GM19372 (cell line): ENCODE measurements at regions not wholly inside any gene's neighbourhood (a gene's known extent, or its start where the extent isn't known, plus 50 kb on each side); places are given as distances from the start of the nearest gene placed in this dataset.

Source experiments
- ATAC-seq: cut with Tn5 transposase; IDR thresholded peaks from one replicate; pipeline ENCODE4 v1.9.1; 2021; ENCODE audit warnings: mild to moderate bottlenecking, low read depth, moderate library complexity; ENCODE audit not compliant: unreplicated experiment

DNA sequence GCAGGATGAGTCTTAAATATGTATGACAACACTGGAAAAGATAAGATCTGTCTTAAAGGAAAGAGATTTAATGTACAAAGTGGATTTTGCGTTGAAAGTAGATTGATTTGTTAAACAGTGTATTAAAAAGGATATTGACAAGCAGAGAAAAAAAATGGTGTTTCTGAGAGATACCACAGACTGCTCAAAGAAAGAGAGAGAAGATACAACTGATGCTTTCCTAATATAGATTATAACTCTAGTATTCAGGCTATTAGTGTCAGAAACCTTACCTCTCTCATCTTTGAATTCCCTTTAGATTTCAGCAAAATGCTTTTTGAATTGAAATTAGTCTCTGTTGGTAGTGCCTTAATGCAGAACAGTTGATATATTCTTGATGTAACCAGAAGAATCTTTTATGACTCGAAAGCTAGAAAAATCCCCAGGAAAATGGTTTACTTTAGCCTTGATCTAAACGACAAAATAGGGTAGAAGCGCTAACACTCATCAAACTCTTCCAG, 550.7 kb downstream of the INHBA start:
- ATAC-seq: no peak

DNA sequence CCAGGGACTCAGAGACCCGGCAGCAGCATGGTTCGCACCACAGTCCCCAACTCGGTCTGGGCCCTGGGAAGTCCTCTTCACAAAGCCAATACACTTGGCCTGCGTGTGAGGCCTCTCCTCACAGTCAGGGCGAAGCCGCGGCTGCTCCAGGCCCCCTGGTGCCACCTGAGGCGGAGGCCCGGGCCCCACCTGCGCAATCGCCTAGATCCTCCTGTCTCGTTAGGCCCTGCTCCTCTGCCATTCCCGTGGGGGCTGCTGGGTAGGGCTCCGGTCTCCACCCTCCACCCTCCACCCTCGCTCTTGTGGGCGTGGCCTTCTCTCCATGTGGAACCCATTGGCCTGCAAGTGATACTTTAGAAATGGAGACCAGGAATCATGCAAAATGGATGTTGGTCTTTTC, 553.3 kb downstream of the INHBA start:
- no peak for ATAC-seq

DNA sequence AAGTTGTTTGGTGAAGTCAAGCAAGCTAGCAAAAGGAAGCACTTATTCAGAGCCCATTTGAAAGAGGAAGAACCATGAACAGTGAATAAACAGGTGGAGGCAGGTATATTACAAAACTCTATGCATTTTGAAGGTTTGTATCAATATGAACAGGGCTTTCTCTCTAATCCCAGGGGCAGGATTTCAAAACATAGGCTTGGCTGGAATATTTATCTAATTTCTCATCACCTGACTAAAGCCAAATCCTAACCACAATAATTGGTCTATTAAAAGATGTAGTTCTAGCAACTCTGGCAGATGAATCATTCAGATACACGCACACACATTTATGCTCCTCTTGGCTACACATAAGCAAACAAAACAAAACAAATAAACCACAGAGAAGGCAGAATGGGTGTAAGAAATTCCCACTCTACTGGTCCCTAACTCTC, 554.4 kb downstream of the INHBA start:
- ATAC-seq: no peak

- ATAC-seq: no peak
Measured at GRCh38 chr7:41147606-41148485, 555.0 kb downstream of the INHBA start.

- ATAC-seq: no peak
Measured at GRCh38 chr7:41146429-41146828, 556.5 kb downstream of the INHBA start.

GRCh38 chr7:41145656-41146055, 557.2 kb downstream of the INHBA start:
- no peak for ATAC-seq

GRCh38 chr7:41142904-41143473, 559.9 kb downstream of the INHBA start:
- no peak for ATAC-seq

DNA sequence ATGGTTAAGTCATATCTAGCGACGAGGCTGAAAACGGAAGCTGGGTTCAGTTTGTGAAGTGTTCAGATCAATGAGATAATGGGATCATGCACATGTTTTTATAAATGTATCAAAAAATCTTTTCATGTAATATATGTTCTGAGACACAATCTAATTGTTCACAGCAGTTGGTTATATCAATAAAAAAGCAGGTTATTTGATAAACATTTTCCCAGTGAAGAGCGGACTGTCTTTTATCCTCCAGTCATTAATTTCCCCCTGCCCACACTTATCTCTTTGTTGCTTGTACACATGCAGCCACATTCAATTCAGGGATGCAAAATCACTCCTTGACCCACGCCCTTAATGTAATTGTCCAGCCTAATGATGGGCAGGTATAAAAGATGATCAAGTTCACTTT, 563.1 kb downstream of the INHBA start:
- ATAC-seq: no peak

- ATAC-seq: no peak
Measured at GRCh38 chr7:41136551-41136950, 566.3 kb downstream of the INHBA start.

GRCh38 chr7:41135511-41135910, 567.4 kb downstream of the INHBA start:
- no peak for ATAC-seq

- peak; percentile 92 for ATAC-seq
Measured at GRCh38 chr7:41134300-41135255, 568.3 kb downstream of the INHBA start.

DNA sequence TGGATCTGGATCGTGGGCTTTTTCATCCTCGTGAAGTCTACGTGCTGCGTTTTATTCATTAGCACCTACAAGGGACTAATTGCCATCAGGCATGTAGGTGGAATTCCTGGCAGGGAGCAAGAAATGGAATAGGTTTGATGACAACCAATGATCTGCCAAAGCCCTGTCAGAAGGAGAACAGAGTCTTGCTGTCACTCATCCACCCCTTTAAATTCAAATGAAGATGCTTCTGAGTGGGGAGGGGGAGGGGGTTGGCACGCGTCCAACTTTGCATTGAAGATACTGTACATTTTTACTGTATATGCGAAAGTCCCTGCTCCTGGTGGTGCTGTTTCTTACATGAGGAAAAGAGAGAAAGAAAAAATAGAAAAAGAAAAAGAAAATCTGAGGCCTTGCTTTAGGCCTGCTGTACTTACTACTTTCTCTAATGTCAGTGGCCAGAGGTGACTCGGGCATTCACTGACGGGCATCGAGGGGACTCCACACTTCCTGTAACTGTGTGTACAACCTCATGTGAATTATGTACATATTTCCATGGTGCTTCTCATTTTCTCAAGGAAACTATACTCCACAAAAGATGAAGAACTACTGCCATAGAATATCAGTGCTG, 569.1 kb downstream of the INHBA start:
- peak; percentile 45 for ATAC-seq

DNA sequence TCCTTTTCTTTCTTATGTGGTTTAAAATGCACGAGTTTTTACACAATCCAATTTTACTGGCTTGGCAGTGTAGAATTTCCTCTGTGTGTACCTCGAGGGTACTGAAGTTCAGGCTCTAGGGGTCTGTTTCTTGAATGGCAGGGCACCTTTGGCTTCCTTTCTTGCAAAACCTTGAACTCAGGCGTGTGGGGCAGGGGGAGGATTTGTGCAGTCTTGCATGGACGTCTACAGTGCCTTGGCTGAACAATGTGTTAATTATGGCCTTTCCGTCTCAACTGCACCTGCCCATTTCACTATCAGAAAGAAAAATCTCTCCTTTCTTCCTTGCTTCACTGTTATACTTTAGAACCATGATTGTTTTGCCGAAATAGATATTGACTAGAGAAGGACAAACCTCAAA, 570.9 kb downstream of the INHBA start:
- ATAC-seq: no peak

GRCh38 chr7:41130561-41131236, 572.2 kb downstream of the INHBA start:
- ATAC-seq: no peak

DNA sequence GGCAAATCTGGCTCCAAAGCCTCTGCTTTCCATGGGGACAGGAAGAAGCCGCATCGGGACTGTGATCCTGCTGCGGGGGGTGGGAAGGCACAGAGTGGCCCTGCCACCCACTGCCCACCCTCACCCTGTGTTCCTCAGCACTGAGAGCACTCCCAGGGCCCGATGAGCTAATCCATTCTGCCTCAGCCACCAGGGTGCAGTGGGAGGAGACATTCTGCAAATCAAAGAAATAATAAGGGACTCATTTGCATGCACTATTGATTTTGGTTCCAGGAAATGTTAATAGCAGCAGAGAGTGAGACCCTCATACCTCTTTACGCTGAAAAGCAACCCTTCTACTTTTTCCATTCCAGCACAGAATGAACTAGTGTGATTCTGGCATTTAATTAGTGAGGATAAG, 572.8 kb downstream of the INHBA start:
- ATAC-seq: no peak

DNA sequence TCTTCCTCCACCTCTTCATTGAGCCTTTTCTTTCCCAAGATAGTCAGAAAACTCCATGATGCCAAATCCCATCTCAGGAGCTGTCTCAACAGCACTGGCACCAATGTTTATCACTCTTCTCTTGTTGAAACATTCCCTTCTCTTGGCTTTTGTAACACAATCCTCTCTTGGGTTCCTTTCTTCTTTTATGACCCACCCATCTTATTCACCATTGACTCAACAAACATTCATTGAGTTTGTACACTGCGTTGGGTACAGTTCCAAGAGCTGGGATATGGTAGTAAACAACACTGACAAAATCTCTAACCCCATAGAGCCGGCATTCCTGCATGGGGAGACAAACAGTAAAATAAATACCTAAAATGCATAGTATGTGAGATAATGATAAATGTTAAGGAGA, 577.5 kb downstream of the INHBA start:
- ATAC-seq: no peak

DNA sequence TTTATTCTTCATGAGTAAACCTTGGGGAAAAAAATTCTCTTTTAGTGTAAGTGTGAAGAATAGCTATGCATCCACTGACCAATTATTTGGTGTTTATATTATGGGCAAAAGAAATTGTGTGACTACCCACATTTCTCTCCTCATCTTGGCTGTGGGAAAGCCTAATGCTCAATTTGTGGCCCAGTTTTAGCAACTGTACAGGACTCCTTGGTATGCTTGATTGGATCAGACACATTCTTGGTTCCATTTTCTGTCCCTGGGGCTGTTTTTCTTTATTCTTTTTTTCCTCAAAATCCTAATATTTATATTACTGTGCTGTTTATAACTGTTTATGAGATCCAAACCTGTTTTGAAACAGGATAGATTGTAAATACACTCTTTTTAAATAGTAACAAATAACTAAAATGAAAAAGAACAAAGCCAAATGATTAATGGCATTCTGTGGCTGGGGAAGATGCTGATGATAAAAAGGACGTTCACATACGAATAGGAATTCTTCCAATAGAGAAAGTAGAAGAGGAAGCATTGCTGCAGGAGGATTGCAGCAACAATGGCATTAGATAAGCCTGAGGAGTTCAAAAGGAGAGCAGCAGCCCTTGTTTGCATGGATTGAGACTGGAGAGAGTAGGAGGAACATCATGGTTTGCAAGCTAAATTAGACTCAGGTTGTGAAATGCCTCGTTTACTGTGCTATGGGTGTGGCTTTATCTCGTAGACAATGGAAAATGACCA, 580.5 kb downstream of the INHBA start:
- ATAC-seq: no peak

DNA sequence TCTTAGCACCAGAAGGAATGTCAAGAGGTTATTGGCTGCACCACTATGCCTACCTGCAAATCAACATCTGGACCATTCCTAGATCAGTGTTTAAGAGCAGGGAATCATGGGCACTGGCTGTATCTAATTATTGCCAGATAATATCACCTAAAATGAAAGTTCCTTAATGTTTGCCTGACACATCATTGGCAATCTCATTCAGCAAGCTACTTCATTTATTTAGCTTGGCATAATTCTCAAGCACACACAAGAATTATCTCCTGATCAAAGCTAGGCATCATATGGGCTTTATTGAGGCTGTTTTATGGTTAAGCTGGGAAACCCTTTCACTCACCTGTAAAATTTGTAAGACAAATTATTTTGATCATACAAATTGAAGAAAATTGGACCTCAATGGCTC, 581.7 kb downstream of the INHBA start:
- ATAC-seq: no peak

GRCh38 chr7:41118486-41118885, 584.4 kb downstream of the INHBA start:
- no peak for ATAC-seq
